HG03460 (cell line): ENCODE measurements at regions not wholly inside any gene's neighbourhood (a gene's known extent, or its start where the extent isn't known, plus 50 kb on each side); places are given as distances from the start of the nearest gene placed in this dataset.

Experiments
- ATAC-seq: cut with Tn5 transposase; IDR thresholded peaks from one replicate; pipeline ENCODE4 v1.9.1; 2021; ENCODE audit not compliant: unreplicated experiment

DNA sequence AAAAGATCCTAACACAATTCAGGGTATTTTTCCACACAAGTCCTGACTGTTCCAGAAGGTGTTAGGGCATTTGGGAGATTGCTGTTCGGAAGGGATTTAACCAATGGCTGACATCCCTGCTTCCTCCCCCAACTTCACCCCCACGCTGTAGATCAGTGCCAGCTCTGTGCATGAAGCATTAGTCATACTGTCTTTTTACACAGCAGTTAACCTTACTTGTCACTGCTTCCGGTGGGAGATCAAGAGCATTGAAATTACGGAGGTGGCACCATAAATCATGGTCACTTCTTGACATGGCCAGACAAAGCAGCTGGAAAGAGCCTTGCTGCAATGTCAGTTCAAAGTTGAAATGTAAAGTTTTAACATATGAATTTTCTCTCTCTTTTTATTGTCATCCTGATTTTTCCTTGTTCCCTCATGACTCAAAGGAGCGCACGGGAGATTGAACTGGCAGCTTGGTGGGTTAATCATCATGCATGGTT lies 70.2 kb downstream of the HRH4 start:
- ATAC-seq = no peak

DNA sequence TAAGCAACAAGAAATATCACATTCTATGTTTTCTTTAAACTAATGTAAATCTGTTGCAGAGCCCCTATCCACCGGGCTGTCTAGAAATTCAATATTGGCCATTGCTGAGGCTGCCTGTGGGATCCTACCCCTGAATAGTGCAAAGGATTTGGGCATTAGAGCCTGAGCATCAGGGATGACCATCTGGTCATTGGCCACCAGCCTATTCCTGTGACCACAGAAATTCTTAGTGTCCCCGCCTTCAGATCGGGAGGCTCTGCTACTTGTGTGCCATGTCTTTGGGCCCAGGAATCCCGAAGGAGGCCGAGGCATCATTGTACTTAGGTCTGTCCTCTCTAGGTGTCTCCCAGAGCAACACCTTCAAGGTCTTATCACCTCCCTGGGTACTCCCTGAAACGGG lies 73.8 kb downstream of the HRH4 start:
- no peak for ATAC-seq

DNA sequence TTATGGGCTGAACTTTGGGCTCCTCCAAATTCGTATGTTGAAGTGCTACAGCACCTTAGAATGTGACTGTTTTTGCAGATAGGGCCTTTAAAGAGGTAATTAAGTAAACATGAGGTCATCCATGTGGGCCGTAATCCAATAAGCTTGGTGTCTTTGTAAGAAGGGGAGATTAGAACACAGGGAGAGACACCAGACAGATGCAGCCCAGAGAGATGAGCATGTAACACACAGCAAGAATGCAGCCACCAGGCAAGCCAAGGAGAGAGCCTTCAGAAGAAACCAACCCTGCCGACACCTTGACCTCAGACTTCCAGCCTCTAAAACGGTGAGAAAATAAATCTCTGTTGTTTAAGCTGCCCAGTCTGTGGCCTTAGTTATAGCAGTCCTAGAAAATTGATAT lies 74.3 kb downstream of the HRH4 start:
- ATAC-seq = no peak

DNA sequence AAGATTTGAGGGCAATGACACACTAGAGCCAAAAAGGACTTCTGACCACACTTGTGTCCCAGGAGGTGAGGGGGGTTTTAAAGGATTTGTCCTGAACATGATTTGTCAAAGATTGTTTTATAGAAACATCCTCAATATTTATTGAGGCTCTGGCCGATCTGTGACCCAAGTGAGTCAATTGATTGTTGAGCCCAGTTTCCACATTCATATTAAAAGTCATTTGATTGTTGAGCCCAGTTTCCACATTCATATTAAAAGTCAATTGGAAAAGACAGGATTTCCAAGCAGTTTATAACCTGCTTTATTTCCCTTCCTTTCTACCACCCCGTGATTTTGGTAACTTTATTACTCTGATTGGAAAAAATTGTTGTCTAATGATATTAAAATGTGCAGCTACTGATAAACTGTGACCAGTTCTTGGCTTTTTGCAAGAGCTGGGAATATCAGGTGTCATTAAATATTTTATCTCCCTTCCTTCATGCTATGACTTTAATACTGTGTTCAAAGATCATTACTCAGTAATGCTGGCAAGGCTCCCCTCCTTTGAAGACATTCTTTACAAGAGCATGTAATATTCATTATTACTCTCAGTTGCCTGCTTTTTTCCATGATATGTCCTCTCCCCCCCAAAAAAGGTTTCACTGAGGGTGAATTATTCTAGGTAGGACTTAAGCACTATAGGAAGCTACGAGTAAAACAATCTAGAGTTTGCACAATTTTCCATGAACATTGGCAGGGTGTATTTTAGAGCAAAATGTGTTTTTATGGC lies 75.3 kb downstream of the HRH4 start:
- ATAC-seq = no peak

DNA sequence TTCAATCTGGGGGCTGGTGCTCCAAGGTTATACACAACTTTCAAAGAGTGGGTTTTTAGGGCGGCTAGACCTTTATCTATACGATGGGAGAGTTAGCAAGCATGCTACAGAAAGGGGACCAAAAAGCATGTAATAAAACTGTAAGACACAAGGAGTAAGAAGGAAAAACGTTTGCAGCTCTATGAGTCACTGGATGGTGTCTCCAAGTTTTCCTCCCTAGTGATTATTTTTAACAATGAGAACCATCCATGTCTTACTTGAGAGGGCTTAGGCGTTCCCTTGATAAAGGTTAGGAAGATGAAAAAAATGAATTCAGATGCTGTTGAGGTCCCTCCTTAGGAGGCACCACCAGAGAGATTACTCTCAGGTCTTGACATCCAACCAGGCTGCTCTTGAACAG lies 75.9 kb downstream of the HRH4 start:
- ATAC-seq = no peak

DNA sequence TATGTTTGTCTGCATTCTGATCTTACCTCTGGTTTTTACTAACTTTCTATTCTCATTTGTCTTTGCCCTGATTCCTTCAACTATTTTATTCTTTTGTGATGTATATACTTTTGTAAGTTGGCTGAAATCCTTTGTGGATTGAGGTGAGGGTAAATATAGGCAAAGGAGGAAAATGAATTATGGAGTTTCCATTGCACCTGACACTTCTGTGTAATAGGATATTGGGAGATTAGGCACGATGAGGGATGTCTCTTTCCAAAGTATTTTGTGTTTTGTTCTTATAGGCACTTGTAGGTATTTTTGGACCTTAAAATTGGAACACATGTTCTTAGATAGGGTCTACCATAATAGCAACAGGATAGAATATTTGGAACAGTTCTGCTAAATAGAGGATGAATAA lies 76.4 kb downstream of the HRH4 start:
- no peak for ATAC-seq

DNA sequence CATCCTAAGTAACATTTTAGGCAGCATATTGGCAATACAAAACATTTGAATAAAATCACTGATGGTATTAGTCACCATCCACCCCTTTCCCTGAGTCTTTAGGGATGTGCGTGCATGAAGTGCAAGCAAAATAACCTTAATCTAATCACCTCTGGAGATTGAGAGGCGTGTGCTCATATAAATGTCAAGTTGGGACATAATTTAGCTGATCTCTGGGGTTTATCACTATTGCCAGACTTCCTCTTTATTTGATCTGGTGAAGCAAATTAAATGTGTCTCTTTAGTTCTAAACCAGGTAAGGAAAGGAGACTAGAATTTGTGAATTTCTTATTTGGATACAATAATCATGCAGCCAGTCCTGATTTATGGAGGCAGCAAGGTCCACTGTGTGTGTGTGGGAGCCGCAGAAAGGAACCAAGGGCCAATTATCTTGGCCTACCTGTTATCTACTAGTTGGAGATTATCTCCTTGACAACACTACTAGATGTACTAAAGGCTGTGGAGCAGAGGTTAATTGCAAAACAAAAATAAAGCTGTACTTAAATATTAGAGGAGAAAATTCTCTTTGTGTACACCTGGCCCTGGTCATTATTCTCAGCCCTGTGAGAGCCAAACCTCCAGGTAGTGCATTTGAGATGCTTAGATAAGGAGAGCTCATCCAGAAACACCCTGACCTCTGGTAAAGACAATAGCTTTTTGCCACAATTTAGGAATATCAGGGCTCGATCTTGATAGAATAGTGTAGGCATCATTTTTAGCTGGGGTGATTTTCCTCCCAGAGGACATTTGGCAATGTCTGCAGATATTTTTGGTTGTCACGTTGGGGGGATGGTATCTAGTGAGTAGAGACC lies 78.2 kb downstream of the HRH4 start:
- ATAC-seq = no peak

DNA sequence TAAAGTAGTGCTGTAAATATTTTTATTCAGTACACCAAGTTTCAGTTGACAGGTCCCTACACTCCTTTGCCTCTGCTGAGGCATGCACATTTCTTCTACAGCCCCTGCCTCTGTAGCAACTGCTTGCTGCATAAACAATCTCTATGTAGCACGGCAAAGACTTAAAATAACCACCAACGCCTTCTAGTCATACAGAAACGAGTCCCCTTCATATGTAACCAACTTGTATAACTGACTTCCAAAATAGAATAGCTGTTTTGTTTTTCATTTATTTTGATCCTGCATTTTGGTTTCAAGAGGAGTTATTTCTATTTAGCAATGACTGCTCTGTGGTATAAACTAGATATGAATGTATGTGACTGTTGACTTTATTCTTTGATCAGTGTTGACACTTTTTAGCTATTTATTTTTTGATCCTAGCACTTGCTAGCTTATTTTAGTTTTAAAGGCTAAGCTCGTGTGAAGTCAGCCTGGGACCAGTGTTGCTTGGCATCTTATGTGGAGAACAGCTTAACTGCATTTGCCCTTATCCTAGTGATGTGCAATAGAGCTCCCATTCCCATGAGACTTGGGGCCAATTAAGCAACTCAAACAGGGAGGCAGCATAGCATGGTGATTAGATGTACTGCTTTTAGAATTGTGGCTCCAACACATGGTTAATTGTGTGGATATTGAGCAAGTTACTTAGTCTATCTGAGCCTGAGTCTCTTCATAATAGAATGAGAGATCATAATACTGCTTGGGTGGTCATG lies 79.6 kb downstream of the HRH4 start:
- no peak for ATAC-seq

DNA sequence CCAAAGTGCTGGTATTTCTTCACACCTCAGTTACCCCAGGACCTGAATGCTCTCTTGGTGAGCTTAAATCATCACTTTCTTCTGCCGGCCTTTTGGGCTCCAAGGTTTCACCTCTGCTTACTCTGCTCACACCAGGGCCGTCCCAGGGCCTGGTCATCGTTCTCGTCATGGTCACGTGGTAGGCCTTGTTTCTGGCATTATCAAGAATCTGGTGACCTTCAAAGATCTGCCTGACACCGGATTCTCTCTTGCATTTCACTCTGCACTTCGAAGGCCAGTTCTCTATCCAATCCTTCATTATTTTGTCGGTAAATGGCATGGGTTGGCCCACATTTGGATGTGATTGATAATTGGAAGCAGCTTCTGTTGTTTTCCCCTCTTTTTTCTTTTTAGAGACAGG lies 80.5 kb downstream of the HRH4 start:
- no peak for ATAC-seq

DNA sequence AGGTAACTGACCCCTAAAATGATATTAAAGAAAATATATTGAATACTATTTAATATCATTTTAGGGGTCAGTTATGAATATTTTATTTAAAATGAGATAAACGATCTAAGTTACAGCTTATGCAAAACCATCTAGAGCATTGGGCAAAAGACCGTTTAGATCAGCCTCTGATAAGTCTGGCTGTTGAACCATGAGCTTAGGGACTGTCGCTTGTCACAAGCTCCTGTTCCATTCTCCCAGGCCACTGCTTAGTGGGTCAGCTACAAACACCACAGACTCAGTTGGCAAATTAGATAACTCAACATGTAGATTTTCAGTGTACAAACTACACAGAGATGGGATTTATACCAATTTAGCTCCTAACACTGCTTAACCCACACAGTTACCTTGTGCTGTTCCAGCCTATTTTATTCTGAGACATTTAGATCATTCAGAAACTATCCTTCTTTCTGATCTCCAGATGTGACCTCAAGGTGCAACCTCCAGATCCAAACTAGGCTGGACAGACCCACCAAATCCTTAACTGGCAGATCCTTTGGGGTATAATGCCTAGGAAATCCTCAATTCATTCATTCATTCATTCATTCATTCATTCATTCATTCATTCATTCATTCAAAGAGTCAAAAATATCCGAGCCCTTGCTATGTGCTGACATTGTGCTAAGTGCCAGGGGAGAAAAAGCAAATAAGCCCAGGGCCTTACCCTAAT lies 82.8 kb downstream of the HRH4 start:
- ATAC-seq = no peak

DNA sequence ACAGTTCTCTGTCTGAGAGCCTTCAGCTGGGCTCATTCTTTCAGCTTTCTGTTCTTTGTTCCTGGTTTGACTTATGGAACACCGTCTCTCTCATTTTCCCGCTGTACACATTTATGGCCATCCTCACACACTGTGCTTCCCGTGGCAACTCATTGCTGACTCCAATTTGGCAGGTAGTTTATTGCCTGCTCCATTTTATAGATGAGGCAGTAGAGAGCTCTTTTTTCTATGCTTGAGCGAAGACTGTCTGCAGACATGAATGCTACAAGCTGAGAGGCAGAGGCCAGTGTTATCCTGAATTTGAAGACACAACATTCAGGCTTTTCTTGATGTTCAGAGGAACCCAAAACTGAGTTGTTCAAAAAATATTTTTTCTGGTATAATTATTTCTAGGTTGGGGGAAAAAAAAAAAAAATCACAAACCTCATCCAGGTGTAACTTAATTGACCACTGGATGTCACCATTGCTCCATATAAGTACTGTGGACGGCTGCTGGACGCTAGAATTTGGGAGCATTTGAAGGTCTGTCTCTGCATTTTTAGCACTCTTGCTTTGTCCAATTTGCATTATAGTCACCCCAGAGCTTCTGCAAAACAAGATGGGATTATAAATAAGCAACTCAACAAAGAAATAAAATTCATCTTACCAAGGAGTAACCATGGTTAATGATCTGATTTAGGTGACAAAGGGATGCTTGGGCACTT lies 83.5 kb downstream of the HRH4 start:
- ATAC-seq = no peak

DNA sequence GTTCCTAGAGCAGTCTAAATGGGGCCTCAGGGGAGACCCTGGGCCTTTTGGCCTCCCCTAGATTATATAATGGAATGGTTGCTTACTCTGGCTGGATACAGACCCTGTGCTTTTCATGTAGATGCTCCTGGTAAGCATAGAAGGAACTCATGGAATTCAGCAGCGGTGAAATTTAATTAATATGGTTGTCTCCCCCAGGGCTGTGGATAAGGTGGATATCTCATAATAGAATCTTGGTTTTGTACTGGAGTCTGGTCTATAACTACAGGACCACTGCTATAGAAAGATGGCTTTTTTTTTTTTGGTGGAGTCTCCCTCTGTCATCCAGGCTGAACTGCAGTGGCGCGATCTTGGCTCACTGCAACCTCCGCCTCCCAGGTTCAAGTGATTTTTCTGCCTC lies 84.5 kb downstream of the HRH4 start:
- no peak for ATAC-seq

DNA sequence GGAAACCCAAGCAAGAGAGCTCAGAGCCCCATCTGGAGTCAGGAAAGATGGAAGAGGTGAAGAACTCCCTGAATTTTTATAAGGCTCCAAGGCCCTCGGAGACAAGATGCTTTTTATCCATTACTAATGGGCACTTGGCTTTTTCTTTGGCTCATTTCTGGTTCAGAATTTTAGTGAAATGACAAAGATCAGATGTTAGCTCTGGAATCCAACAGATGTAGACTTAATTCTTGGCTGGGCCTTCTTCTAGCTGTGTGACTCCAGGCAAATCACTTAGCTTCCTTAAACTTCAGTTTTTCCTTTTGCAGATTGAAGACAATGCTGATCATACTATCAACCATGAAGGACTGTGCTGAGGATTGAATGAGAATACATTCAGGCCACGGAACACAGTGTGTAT lies 85.2 kb downstream of the HRH4 start:
- ATAC-seq = no peak

DNA sequence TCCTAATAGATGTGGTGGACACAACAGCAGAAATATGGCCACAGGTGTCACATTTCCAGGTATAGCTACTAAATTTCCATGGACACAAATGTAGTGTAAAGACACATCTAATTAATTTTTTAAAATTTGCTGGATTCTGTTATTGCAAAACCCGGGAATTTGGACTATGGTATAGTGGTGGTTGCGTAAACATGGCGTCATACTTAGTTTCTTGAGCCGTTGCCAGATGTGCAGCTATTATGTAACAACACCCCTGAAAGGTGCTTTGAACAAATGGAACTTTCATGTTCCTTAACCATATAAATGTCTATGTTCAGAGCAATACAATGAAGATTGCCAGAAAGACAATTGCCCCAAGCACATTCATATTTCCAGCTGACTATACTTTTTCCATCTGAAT lies 85.9 kb downstream of the HRH4 start:
- ATAC-seq = no peak

DNA sequence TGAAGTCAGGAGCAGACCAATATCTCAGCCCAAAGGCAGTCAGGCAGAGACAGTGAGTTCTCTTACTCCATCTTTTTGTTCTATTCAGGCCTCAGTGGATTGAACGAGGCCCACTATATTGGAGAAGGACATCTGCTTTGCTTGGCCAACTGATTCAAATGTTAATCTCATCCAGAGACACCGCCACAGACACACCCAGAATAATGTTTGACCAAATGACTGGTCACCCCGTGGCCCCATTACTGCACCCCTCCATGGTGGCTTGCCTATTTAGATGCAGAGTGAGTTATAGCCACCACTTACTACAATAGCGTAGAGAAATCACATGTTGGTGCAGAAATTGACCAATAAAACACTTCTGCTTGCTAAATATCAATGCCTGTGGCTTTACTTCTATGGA lies 88.1 kb downstream of the HRH4 start:
- ATAC-seq = no peak

DNA sequence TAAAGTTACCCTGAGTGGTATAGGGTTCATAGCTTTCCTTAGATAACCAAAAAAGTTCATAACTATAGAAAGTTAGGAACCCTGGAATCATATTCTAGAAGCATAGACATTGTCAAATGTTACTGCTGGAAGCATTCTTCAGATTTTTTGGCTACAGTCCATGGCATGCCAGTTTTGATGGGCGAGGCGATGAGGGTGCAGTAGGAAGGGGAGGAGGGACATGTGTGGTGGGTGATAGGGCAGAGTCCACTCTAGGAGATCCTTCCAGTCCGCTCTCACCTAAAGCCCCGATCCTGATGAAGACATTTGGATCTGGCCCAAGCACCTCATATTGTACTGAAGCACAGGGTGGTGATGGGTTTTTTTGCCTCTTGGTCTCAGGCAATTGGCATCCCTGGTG lies 91.8 kb downstream of the HRH4 start:
- ATAC-seq = no peak

DNA sequence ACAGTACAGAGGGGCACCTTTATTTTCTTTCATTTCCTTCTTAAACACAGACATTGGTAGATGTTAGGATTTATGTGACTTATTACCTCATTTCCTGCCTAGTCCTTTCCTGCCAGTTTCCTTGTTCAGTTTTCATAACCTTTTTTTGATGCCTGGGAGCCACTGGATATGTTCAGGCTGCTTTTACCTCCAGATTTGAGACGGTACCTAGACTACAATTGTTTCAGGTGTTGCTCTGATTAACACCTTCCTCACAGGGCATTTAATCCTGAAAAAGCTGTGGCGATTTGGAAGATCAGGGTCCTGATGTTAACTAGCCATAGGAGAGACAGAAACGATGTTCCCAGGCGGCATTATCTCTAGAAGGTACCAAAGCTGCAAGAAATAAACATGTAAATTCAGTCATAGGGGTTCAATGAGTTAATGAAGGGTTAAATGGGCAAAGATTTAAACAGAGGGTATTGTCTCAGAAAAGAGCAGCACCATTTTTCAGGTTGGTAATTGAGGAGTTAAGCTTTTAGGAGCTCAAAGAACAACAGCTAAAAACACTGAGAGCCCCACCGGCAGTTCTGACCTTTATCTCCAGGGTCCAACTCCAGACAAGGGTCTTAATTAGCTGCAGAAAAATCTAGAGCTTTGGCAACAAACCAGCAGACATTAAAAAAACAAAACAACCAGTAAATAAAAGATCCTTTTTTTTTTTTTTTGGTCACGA lies 93.3 kb downstream of the HRH4 start:
- no peak for ATAC-seq

DNA sequence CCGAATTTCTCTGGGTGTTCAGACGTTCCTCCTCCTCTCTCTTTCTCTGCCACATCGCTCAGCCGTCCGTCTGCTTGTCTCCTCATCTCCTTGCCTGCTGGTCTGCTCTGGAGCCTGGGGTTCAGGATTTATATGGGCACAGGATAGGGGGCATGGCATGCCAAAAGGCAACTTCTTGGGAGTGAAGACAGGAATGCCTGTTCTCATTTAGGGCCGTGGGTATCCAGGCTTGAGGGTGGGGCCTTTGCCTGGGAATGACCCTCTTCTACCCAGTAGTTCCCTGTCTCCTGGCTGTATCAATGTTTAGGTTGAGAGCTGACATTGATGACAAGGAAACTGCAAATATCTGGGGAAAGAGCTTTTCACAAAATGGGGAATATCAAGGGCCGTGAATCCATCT lies 98.0 kb downstream of the HRH4 start:
- no peak for ATAC-seq

DNA sequence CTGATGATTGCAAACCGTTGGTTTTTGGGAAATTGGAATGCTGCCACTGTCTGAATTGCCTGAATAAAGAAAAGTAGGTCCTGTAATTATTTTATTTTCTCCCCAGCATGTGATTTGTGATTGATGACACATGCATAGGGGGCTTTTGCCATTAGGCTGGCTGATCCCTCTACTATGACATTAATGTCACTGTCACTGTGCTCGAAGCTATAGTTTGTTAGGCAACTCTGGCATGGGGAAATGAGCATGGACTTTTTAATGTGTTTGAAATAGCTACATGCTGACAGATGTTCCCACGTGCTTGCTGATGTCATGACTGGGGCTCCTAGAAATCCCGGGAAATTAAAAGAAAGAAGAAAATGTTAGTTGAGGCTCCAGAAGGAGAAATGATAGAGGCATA lies 99.1 kb downstream of the HRH4 start:
- no peak for ATAC-seq

DNA sequence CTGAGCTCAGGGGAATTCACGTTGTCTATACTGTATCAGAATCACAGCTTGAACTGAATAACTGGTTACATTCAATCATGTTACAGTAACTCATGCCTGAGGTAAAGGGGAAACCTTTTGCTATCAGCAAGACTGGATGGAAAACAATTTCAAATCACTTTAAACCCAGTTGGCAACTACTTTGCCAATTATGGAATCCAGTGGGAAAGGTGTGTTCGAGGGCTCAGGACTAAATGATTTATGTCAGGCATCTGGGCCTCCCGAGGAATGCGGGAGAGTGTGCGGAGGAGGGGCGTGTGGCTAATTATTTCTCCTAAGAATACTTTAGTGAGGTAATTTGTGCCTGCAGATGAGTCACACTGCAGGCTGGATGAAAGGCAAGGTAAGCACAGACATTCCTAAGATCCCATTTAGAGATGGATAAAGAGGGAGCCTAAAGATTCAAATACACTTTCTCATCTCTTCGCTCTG lies 100.1 kb downstream of the HRH4 start:
- ATAC-seq = no peak
